Activated naive CD4-positive, alpha-beta T cell treated with anti-CD3 and anti-CD28 coated beads, Interleukin-2, amount 50 U/mL, for 24 hours (primary cell): ENCODE measurements at regions not wholly inside any gene's neighbourhood (a gene's known extent, or its start where the extent isn't known, plus 50 kb on each side); places are given as distances from the start of the nearest gene placed in this dataset.
"Not testable (repeated sequence)": the region's sequence is repeated elsewhere in the genome, so short reads cannot be mapped to it uniquely, and the experiment has no call there.

ENCODE experiments used
- H3K27ac Mint-ChIP-seq: one replicate; pipeline ENCODE4 v1.8.0; 2021; ENCODE audit warnings: mild to moderate bottlenecking, mixed read lengths
- H3K27me3 Mint-ChIP-seq: one replicate; pipeline ENCODE4 v1.8.0; 2021; ENCODE audit warnings: mixed read lengths
- H3K36me3 Mint-ChIP-seq: one replicate; pipeline ENCODE4 v1.8.0; 2021; ENCODE audit warnings: mixed read lengths
- H3K4me1 Mint-ChIP-seq: one replicate; pipeline ENCODE4 v1.8.0; 2021; ENCODE audit warnings: mixed read lengths
- H3K4me3 Mint-ChIP-seq: one replicate; pipeline ENCODE4 v1.8.0; 2021; ENCODE audit warnings: mild to moderate bottlenecking, mixed read lengths
- H3K9me3 Mint-ChIP-seq: one replicate; pipeline ENCODE4 v1.8.0; 2021; ENCODE audit warnings: mixed read lengths

DNA sequence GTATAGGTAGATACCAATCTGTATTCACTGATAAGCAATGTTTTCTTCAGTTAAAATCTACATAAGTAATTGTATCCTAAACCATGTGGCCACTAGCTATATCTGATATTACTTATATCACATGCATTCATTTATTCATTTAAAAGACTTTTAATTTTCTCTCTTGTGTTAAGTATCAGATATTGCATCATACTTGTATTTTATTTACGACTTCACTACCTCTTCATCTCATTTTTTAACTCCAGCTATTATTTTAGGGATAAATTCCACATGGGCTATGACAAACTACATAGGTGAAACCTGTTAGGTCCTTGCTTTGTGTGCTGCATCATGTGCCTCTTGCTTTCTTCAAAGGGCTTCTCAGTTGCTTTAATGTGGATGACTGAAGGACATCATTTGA is 1018.3 kb downstream of the ZPLD1 start:
- Mint-ChIP-seq H3K9me3 (no peaks in the 10 kb centered on the region), H3K4me1 (no peaks in the 10 kb centered on the region), H3K4me3 (no peak overlapping the region), H3K27ac (no peak overlapping the region), H3K27me3 (no peaks in the 10 kb centered on the region), H3K36me3 (no peaks in the 10 kb centered on the region)

DNA sequence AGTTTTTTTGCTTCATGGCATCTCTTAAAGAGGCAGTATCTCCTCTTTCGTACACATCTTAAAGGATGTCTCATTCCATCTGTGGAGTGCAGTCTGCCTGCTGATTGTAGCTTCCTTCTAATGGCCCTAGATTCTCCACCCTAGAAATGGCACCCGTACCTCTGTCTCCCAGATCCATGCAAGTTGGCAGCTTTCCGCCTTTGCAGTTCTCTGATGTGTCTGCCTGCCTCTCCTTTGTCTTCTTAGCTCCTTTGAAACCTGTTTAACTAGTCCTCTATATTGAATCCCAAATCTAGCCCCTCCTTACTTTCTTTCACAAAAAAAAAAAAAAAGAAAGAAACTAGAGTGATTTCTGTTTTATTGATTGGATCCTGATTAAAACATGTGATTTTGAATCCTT is 1025.0 kb downstream of the ZPLD1 start:
- H3K4me3 Mint-ChIP-seq, result no peak overlapping the region
- no peak overlapping the region for H3K27ac Mint-ChIP-seq
- no peaks in the 10 kb centered on the region for H3K27me3 Mint-ChIP-seq
- no peaks in the 10 kb centered on the region for H3K4me1 Mint-ChIP-seq
- H3K36me3 Mint-ChIP-seq, result no peaks in the 10 kb centered on the region
- H3K9me3 Mint-ChIP-seq, result no peaks in the 10 kb centered on the region

- Mint-ChIP-seq H3K27me3 (no peaks in the 10 kb centered on the region), H3K36me3 (no peaks in the 10 kb centered on the region), H3K4me3 (no peak overlapping the region), H3K9me3 (no peaks in the 10 kb centered on the region), H3K4me1 (no peaks in the 10 kb centered on the region), H3K27ac (no peak overlapping the region)
Measured at GRCh38 chr3:103470498-103470897, 1035.7 kb downstream of the ZPLD1 start.

- Mint-ChIP-seq H3K4me1 (no peaks in the 10 kb centered on the region), H3K36me3 (no peaks in the 10 kb centered on the region), H3K9me3 (no peaks in the 10 kb centered on the region), H3K4me3 (no peak overlapping the region), H3K27ac (no peak overlapping the region), H3K27me3 (no peaks in the 10 kb centered on the region)
Measured at GRCh38 chr3:103494011-103494410, 1059.2 kb downstream of the ZPLD1 start.

GRCh38 chr3:103494512-103494911 is 1059.7 kb downstream of the ZPLD1 start:
- H3K27ac Mint-ChIP-seq, result no peak overlapping the region
- H3K9me3 Mint-ChIP-seq, result no peaks in the 10 kb centered on the region
- no peaks in the 10 kb centered on the region for H3K27me3 Mint-ChIP-seq
- no peak overlapping the region for H3K4me3 Mint-ChIP-seq
- H3K4me1 Mint-ChIP-seq, result no peaks in the 10 kb centered on the region
- H3K36me3 Mint-ChIP-seq, result no peaks in the 10 kb centered on the region

DNA sequence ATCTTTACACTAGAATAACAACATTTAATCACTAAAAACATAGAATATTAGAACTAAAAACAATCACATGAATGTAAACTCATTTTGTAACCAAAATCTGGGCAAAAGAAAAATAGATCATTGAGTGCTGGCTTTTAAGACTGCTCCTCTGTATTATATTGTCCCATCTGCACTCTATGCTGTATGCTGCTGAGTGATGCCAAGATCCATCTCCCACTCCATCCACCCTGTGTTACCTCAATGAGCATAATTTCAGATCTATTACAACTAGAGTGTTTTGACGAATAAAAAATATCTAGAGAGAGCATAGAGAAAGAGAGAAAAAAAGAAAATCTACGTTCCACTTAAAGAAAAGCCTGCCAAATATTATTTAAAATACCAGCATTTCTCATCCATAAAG is 1060.4 kb downstream of the ZPLD1 start:
- Mint-ChIP-seq H3K27ac (no peak overlapping the region), H3K27me3 (no peaks in the 10 kb centered on the region), H3K36me3 (no peaks in the 10 kb centered on the region), H3K4me3 (no peak overlapping the region), H3K9me3 (no peaks in the 10 kb centered on the region), H3K4me1 (no peaks in the 10 kb centered on the region)

DNA sequence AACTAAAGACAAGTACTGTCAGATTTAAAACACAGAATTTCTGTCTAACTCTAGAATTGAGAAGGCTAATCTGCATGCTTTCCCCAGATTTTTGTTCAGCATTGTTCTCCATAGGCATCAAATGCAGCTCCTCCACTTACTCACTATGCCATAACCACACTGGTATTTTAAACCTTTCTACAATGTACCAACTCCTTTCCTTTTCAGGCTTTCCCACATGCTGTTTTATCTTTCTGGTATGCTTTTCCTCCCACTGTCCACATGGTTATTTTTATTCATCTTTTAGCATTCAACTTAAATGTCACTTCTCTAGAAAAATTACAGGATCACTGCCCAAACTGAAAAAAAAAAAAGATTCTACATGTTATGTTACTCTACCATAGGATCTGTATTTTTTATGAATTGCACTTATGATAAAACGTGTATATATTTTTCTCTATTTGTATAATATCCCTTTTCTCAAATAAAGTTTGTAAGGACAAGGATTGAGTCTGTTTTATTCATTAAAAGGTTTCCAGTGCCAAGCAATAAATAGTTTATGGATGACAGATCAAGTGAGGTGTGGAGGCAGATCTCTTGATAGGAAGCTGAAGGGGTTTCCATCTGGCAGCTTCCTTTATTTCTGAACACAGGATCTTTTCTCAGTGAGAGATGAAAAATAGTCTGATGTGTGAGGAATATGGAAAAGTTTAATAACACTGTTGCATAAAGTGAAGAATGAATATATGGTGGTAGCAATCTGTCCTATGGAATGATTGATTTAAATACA is 1064.5 kb downstream of the ZPLD1 start:
- no peaks in the 10 kb centered on the region for H3K36me3 Mint-ChIP-seq
- H3K9me3 Mint-ChIP-seq, result no peaks in the 10 kb centered on the region
- no peaks in the 10 kb centered on the region for H3K27me3 Mint-ChIP-seq
- H3K4me3 Mint-ChIP-seq, result no peak overlapping the region
- no peaks in the 10 kb centered on the region for H3K4me1 Mint-ChIP-seq
- H3K27ac Mint-ChIP-seq, result no peak overlapping the region

GRCh38 chr3:103499967-103500366 is 1065.2 kb downstream of the ZPLD1 start:
- Mint-ChIP-seq H3K4me3 (no peak overlapping the region), H3K27me3 (no peaks in the 10 kb centered on the region), H3K27ac (no peak overlapping the region), H3K4me1 (no peaks in the 10 kb centered on the region), H3K9me3 (no peaks in the 10 kb centered on the region), H3K36me3 (no peaks in the 10 kb centered on the region)

- Mint-ChIP-seq H3K4me3 (no peak overlapping the region), H3K4me1 (no peaks in the 10 kb centered on the region), H3K36me3 (no peaks in the 10 kb centered on the region), H3K9me3 (peaks cover 8% of the 10 kb centered on the region), H3K27me3 (no peaks in the 10 kb centered on the region), H3K27ac (no peak overlapping the region)
Measured at GRCh38 chr3:103510760-103511159, 1075.9 kb downstream of the ZPLD1 start.

- Mint-ChIP-seq H3K36me3 (no peaks in the 10 kb centered on the region), H3K4me1 (no peaks in the 10 kb centered on the region), H3K9me3 (no peaks in the 10 kb centered on the region)
Measured at GRCh38 chr3:103511891-103512290, 1077.1 kb downstream of the ZPLD1 start.

DNA sequence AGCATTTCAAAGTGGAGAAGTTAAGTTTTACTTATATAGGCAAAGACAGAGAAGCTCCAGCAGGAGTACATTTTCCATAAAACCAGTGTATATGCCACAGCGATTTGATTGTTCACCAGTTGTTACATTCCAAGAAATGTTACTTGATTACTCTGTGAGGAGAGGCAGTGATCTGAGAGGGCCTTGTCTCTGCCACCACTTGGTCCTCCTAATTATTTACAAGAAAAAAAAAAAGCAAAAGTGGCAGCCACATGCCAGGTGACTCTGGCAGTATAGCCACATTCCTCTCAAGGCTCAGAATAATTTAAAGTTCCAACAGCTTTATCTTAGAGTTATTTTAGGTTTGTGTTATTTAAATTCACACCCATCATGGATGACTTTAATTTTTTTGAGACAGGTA is 1077.8 kb downstream of the ZPLD1 start:
- Mint-ChIP-seq H3K27ac (no peak overlapping the region), H3K9me3 (peaks cover under 1% of the 10 kb centered on the region), H3K27me3 (no peaks in the 10 kb centered on the region)

More at GRCh38 chr3:103511891-103512290, 1077.1 kb downstream of the ZPLD1 start:
- Mint-ChIP-seq H3K27me3 (no peaks in the 10 kb centered on the region), H3K4me3 (no peak overlapping the region), H3K27ac (no peak overlapping the region)

DNA sequence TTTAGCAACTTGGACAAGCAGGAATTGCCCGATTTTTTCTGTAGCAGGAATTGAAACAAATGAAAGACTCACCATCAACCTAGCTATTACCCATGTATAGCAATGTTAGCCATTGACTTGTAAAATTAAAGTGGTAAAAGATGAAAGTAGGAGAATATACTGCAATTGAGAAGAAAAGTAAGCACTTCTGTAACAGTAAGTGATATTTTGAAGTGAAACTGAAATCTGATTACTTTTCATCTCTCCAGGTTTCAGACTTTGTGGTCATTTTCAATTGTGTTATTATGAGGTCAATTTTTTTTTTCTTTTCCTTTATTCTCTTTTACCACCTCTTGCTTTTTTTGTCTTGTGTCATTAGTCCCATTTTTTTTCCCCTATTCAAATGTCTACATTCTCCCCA is 1078.2 kb downstream of the ZPLD1 start:
- no peak overlapping the region for H3K27ac Mint-ChIP-seq

More for the DNA sequence above, 1077.8 kb downstream of the ZPLD1 start:
- no peaks in the 10 kb centered on the region for H3K4me1 Mint-ChIP-seq
- no peak overlapping the region for H3K4me3 Mint-ChIP-seq
- H3K36me3 Mint-ChIP-seq, result no peaks in the 10 kb centered on the region

GRCh38 chr3:103515116-103515515 is 1080.3 kb downstream of the ZPLD1 start:
- Mint-ChIP-seq H3K27ac (no peak overlapping the region), H3K4me3 (no peak overlapping the region), H3K27me3 (no peaks in the 10 kb centered on the region), H3K4me1 (no peaks in the 10 kb centered on the region), H3K36me3 (no peaks in the 10 kb centered on the region), H3K9me3 (peaks cover 15% of the 10 kb centered on the region)

More for the DNA sequence above, 1078.2 kb downstream of the ZPLD1 start:
- Mint-ChIP-seq H3K36me3 (no peaks in the 10 kb centered on the region), H3K27me3 (no peaks in the 10 kb centered on the region), H3K4me3 (no peak overlapping the region), H3K4me1 (no peaks in the 10 kb centered on the region), H3K9me3 (peaks cover 4% of the 10 kb centered on the region)

- H3K9me3 Mint-ChIP-seq, result peaks cover 17% of the 10 kb centered on the region
- H3K27ac Mint-ChIP-seq, result no peak overlapping the region
- no peak overlapping the region for H3K4me3 Mint-ChIP-seq
- H3K4me1 Mint-ChIP-seq, result no peaks in the 10 kb centered on the region
- H3K27me3 Mint-ChIP-seq, result no peaks in the 10 kb centered on the region
- H3K36me3 Mint-ChIP-seq, result no peaks in the 10 kb centered on the region
Measured at GRCh38 chr3:103516950-103517349, 1082.1 kb downstream of the ZPLD1 start.

- H3K27ac Mint-ChIP-seq, H3K36me3 Mint-ChIP-seq, H3K27me3 Mint-ChIP-seq, H3K9me3 Mint-ChIP-seq, H3K4me1 Mint-ChIP-seq, H3K4me3 Mint-ChIP-seq: not testable (repeated sequence)
Measured at GRCh38 chr3:103531327-103531726, 1096.5 kb downstream of the ZPLD1 start.

DNA sequence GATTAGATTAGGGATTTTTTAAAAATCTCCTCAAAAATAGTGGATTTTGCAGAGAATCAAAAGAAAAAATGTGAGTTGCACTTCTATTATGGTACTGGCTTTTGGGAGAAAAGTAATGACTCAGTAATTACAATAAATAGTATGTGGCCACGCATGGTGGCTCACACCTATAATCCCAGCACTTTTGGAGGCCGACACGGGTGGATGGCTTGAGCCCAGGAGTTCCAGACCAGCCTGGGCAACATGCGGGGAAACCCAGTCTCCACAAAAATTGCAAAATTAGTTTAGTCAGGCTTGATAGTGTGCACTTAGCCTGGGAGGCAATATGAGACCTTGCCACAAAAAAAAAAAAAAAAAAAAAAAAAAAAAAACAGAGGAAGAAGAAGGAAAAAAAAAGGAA is 1098.2 kb downstream of the ZPLD1 start:
- Mint-ChIP-seq H3K4me1 (no peaks in the 10 kb centered on the region), H3K9me3 (no peaks in the 10 kb centered on the region), H3K4me3 (no peak overlapping the region), H3K27ac (no peak overlapping the region), H3K36me3 (no peaks in the 10 kb centered on the region), H3K27me3 (no peaks in the 10 kb centered on the region)

DNA sequence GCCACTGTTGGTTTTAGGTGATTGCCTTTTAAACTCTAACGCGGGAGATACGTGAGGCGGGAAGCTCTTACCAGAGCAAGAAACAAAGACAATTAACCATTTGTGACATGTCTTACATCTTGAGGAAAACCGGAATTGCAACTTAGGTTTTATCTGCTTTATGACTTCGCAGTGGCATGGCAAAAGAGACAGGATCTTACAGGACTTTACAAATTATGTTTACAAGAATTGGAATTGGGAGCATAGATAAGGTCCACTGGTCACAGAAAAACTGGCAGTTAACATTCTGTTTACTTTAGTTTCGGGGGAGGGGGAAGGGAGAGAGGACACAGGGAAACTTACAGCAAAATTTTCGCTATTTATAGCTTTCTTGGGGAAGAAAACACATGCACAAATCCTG is 1119.6 kb downstream of the ZPLD1 start:
- Mint-ChIP-seq H3K36me3 (no peaks in the 10 kb centered on the region), H3K9me3 (peaks cover 5% of the 10 kb centered on the region), H3K27me3 (no peaks in the 10 kb centered on the region), H3K27ac (no peak overlapping the region), H3K4me3 (no peak overlapping the region), H3K4me1 (no peaks in the 10 kb centered on the region)
